Ishikawa (cell line): ENCODE measurements at regions not wholly inside any gene's neighbourhood (a gene's known extent, or its start where the extent isn't known, plus 50 kb on each side); places are given as distances from the start of the nearest gene placed in this dataset.

Source experiments
- CEBPB ChIP-seq: IDR thresholded peaks from 2 replicates; pipeline ENCODE4 v1.6.1; 2012
- CREB1 ChIP-seq: IDR thresholded peaks from 2 replicates; pipeline ENCODE4 v1.6.1; 2012; ENCODE audit warnings: low read depth
- EGR1 ChIP-seq: IDR thresholded peaks from 2 replicates; pipeline ENCODE4 v1.6.1; 2012
- EP300 ChIP-seq: IDR thresholded peaks from 2 replicates; pipeline ENCODE4 v1.6.1; 2012; ENCODE audit warnings: borderline replicate concordance
- FOXM1 ChIP-seq: IDR thresholded peaks from 2 replicates; pipeline ENCODE4 v1.6.1; 2012; ENCODE audit warnings: low read depth, borderline replicate concordance
- NFIC ChIP-seq: IDR thresholded peaks from 2 replicates; pipeline ENCODE4 v1.6.1; 2012
- RAD21 ChIP-seq: IDR thresholded peaks from 2 replicates; pipeline ENCODE4 v1.6.1; 2012; ENCODE audit warnings: low read depth
- TAF1 ChIP-seq: IDR thresholded peaks from 2 replicates; pipeline ENCODE4 v1.6.1; 2012; ENCODE audit warnings: low read depth, mild to moderate bottlenecking
- TCF12 ChIP-seq: IDR thresholded peaks from 2 replicates; pipeline ENCODE4 v1.6.1; 2012; ENCODE audit warnings: low read depth
- TEAD4 ChIP-seq: IDR thresholded peaks from 2 replicates; pipeline ENCODE4 v1.6.1; 2012
- YY1 ChIP-seq: IDR thresholded peaks from 2 replicates; pipeline ENCODE4 v1.6.1; 2012; ENCODE audit warnings: low read depth
- ZBTB7A ChIP-seq: IDR thresholded peaks from 2 replicates; pipeline ENCODE4 v1.6.1; 2012; ENCODE audit warnings: low read depth
- TF ChIP-seq, protein P1 (sequence below): IDR thresholded peaks from 2 replicates; pipeline ENCODE4 v1.6.1; 2012
- TF ChIP-seq, protein P2 (sequence below): IDR thresholded peaks from 2 replicates; pipeline ENCODE4 v1.6.1; 2012; ENCODE audit warnings: low read depth, mild to moderate bottlenecking
- TF ChIP-seq, protein P3 (sequence below): IDR thresholded peaks from 2 replicates; pipeline ENCODE4 v1.6.1; 2012

- TF ChIP-seq CREB1 (no peak), ZBTB7A (no peak), FOXM1 (no peak), NFIC (no peak), TCF12 (no peak), YY1 (no peak), TEAD4 (no peak), CEBPB (no peak)
- TF ChIP-seq, protein P1, sequence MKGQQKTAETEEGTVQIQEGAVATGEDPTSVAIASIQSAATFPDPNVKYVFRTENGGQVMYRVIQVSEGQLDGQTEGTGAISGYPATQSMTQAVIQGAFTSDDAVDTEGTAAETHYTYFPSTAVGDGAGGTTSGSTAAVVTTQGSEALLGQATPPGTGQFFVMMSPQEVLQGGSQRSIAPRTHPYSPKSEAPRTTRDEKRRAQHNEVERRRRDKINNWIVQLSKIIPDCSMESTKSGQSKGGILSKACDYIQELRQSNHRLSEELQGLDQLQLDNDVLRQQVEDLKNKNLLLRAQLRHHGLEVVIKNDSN: no peak
Measured at GRCh38 chr4:38327174-38327573, 336.8 kb upstream of the KLF3 start.

DNA sequence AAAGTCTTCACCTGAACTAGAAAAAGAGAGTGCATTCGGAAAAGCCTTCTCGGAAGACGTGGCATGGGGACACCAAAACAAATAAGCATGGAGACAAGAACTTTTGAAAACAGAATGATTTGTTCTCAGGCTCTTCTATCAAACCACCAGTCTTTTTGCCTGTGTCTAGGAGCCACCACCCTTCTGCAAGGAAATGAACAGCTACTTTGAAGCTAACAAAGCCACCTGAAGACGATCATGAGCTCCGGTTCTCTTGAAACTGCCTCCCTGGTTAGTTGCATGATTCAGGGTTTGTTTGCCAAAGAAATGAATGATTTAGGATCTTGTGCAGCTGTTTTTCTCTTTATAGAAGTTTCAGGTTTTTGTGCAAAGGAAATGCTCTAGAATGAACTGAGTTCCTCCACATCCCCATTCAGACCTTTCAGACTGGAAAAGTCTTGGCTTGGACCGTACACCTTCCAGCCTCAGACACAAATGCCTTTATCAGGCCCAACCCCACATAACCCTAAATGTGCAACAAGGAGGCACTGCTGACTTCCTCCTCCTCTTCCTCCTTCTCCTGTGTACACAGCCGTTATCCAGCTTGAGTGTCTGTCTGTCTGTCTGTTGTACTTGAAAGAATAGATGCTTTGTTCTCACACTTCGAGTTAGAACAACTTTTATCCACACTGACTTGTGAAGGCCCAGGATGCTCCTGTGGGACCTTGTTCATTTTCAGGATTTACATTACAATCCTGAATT, 334.8 kb upstream of the KLF3 start:
- TF ChIP-seq FOXM1 (no peak), ZBTB7A (no peak), TAF1 (no peak)

DNA sequence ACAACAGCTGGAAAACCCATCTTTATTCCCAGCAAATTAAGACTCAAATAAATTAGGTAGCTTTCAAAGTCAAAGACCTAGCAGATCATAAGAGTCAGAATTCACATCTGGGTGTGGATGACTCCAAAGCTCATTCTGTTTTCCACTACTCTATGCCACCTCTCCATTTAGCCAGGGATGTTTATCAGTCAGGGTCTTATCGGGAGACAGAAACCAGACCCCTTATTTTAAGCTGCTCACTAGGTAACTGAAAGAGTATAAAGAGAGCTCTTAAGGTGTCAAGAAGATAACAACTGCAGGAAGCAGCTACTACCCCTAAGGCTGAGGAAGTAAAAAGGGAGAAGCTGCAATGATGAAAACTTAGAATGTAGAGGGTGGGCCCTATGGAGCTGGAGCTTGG, 333.7 kb upstream of the KLF3 start:
- TF ChIP-seq TEAD4 (no peak), TCF12 (no peak), CEBPB (no peak), CREB1 (no peak), FOXM1 (no peak), EGR1 (no peak), YY1 (no peak), RAD21 (no peak), TAF1 (no peak)
- TF ChIP-seq, protein P2, sequence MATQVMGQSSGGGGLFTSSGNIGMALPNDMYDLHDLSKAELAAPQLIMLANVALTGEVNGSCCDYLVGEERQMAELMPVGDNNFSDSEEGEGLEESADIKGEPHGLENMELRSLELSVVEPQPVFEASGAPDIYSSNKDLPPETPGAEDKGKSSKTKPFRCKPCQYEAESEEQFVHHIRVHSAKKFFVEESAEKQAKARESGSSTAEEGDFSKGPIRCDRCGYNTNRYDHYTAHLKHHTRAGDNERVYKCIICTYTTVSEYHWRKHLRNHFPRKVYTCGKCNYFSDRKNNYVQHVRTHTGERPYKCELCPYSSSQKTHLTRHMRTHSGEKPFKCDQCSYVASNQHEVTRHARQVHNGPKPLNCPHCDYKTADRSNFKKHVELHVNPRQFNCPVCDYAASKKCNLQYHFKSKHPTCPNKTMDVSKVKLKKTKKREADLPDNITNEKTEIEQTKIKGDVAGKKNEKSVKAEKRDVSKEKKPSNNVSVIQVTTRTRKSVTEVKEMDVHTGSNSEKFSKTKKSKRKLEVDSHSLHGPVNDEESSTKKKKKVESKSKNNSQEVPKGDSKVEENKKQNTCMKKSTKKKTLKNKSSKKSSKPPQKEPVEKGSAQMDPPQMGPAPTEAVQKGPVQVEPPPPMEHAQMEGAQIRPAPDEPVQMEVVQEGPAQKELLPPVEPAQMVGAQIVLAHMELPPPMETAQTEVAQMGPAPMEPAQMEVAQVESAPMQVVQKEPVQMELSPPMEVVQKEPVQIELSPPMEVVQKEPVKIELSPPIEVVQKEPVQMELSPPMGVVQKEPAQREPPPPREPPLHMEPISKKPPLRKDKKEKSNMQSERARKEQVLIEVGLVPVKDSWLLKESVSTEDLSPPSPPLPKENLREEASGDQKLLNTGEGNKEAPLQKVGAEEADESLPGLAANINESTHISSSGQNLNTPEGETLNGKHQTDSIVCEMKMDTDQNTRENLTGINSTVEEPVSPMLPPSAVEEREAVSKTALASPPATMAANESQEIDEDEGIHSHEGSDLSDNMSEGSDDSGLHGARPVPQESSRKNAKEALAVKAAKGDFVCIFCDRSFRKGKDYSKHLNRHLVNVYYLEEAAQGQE: no peak
- TF ChIP-seq, protein P1: no peak

GRCh38 chr4:38330936-38331335, 333.1 kb upstream of the KLF3 start:
- TF ChIP-seq NFIC: no peak
- TF ChIP-seq TAF1: no peak
- TF ChIP-seq, protein P2: no peak

- TF ChIP-seq CEBPB (no peak), NFIC (no peak), TCF12 (no peak), EGR1 (no peak), ZBTB7A (no peak), YY1 (no peak), TEAD4 (no peak), CREB1 (no peak), FOXM1 (no peak), TAF1 (no peak), RAD21 (no peak), EP300 (no peak)
- TF ChIP-seq, protein P2: no peak
- TF ChIP-seq, protein P3, sequence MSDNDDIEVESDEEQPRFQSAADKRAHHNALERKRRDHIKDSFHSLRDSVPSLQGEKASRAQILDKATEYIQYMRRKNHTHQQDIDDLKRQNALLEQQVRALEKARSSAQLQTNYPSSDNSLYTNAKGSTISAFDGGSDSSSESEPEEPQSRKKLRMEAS: no peak
- TF ChIP-seq, protein P1: no peak
Measured at GRCh38 chr4:38332699-38333098, 331.3 kb upstream of the KLF3 start.
